Stimulated activated CD4-positive, alpha-beta T cell treated with anti-CD3 and anti-CD28 coated beads, TNF-alpha, amount 100 ng/mL, for 48 hours (primary cell): ENCODE measurements at regions not wholly inside any gene's neighbourhood (a gene's known extent, or its start where the extent isn't known, plus 50 kb on each side); places are given as distances from the start of the nearest gene placed in this dataset.

Experiments
- DNase-seq, 3 donors: peaks; one replicate each; pipeline ENCODE4 v3.0.0-alpha.2; 2020; ENCODE audit warnings: low read depth in 3 of 3

DNA sequence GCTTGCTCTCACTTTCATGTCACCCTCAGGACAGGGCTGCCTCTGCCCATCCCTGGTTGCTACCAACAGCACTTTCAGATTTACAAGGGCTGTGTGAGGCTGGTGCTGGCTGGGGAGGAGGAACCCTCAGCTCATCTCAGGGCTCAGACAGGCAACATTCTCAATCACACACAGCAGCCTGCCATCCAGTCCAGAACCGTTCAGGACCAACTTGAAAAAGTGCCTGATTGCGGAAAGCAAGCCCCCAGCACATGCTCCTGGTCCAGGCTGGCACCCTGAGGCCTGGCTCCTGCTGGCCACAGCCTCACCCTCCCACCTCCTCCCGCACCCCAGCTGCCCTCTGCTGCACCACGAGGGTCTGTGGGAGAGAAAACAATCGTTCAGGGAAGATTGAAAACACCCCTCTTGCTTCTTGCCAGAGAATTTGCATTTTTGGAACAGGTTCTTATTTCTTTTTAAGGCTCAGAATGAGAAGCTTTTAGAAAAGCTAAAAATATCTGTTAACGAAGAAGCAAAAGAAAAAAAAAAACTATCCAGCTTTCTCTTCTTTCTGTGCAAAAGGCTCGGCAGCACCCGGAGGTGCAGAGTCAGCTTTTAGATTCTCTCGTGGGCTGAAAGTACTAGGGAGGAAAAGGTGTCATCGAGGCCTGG is 403.8 kb upstream of the ID2 start:
- no peak for DNase-seq

DNA sequence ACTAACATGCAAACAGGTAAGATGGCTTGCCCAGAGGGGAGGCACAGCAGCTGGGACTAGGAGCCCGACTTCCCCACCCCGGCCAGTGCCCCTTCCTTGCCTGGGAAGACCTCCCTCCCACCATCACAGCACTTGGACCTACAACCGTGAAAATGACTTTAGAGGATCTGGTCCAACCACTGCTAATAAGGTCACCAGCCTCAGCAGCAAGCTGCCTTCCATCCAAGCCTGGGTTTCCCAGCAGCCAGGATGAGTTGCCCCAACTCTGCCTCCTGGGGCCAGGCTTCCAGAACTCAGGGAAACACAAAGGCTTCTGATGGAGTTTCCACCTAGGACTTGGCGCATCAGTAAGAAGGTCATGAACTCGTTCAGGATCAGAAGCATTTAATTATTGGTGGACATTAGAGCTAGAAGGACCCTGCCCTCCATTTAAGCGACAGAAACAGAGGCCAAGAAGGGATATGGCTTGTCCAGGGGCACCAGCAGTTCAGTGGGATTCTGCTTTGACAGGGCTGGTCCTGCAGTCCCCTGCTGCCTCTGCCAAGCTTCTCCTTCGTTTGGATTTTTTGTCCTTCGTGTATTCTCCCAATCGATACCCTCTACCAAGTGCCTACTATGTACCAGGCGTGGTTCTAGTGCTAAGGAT is 403.0 kb upstream of the ID2 start:
- no peak for DNase-seq

DNA sequence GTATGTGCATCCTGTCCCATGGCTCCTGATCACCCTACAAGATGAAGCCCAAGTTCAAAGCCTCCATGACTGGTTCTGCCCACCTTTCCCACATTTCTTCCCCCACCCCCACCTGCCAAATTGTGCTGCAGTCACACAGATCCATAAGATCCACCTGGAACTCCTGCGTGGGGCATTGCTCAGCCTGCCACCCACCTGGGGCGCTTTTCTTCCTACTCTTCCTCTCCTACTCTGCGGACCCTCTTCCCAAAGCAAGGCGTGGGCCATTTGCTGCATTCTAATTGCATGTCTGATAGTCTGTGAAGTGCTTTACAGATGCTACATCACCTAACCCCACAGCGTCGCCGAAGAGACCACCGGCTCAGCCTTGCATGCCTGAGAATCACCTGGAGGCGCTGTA is 402.4 kb upstream of the ID2 start:
- DNase-seq: no peak

DNA sequence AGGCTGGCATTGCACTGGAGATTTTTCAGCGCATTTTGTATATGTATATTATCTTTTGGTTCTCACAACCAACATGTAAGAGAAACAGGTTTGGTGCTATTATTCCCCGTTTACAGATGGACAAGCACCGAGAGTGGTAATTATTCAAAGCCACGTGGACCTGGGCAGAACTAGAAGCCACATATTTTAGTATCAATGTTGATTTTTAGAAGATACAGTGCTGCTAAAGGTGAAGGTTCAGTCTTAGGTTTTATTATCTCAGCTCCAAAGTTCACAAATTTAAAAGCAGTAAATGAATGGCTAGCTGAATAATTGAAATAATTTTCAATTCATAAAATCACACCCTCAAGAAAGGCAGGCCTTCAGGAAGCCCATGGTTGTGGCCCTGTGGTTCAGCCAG is 400.6 kb upstream of the ID2 start:
- DNase-seq: no peak

DNA sequence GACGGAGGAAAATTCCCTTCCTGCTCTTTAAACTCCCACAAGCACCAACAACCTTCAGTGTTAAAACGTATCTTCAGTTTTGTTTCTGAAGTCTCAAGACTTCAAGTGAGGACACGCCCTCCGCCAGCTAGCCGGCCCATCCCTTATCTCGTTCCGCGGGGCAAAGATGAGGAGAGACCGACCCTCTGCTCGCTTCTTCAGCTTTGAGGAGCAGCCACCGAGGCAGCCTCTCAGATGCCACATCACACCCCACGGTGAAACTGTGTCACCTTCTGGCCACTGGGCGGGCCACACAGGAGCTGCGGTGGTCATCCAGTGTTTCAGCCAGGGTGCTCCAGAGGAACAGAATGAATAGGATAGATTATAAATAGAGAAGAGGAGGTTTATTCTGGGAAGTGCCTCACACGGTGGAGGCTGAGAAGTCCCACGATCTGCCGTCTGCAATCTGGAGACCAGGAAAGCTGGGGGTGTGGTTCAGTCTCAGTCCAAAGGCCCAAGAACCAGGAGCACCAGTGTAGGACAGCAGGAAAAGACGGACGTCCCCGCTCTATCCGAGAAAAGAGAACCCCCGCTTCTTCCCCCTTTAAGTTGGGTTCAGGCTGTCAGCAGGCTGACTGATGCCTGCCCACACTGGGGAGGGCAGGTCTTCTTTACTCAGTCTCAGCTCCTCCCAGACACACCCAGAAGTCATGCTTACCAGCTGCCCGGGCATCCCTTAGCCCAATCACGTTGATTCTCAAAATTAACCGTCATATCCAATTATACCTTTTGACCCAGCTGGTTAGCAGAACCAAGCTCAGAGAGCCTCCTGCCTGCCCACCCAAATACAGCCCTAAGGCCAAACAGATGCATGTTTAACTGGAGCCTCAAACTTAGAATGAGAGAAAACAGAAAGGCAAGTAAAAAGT is 399.7 kb upstream of the ID2 start:
- DNase-seq: no peak

DNA sequence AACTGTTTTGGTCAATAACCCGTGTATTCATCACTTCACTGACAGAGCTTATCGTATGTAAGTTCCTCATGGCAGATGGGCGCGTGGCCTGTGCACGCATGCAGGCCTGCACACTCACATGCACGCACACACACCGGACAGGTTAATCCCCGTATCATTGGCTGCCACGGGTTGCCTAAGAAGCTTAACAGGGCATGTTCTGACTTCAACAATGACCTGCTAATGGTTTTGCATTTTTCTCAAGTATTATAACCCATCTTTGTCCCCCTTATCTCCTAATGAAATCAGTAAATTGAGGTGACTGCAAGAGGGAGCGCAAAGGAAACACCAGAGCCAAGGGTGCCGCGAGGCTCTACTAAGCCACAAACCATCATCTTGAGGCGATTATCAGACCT is 399.0 kb upstream of the ID2 start:
- DNase-seq: no peak

DNA sequence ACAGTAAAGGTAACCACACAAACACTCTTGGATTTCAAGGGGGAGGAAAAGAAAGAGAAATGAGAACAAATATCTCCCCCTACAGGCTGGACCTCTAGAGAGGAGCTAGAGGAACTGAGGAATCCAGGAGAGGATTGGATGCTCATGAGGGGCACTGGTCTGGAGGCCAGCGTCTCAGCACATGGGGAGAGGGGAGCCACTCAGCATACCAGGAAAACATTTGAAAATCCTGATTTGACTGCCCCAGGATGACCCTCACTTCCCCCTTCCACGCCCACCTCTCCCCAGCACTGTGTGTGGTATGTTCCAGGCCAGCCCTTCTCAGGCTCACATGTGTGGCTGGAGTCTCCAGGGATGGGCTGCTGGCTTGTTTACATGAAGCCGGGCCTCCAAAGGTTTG is 396.8 kb upstream of the ID2 start:
- no peak for DNase-seq

DNA sequence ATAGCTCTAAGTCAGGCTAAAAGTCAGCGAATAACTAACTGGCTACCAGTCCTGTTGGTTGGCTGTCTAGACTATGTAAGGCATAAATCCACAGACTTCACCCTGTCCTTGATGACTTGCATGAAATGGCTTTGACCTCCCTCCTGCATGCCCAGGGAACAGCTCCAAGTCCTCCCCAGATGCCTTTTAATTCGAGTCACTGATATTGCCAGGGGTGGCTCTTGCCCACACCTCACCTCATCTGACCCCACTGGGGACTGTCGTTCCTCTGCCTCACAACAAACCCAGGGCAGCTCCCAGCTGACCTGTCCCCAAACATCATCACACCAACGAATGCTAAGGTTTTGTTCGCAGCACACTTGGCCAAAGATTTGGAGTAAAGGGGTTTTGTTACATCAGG is 396.0 kb upstream of the ID2 start:
- no peak for DNase-seq

DNA sequence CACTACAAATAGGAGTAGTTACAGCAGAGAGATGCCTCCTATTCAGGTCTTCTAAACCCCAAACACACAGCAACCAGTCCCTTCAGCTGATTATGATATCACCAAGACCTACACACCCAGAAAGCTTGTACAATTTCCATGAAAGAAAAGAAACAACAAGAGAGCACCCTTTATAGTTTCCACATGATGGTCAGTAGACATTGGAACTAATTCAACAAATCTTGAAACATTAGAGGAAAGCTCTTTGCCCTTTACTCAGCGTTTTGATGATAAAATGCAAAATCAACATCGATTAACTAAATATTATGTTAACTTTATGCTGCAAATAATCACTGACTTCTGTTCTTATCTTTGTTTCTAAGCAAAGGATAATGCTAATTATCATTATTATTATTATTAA is 393.6 kb upstream of the ID2 start:
- DNase-seq: no peak

DNA sequence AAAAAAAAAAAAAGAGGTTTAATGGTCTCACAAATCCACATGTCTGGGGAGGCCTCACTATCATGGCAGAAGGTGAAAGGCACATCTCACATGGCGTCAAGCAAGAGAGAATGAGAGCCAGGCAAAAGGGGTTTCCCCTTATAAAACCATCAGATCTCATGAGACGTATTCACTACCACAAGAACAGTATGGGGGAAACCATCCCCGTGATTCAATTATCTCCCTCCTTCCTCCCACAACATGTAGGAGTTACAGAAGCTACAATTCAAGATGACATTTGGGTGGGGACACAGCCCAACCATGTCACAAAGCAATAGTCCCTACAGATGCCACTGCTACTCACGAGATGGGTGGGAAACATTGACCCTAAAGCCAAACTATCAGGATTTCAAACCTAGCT is 392.7 kb upstream of the ID2 start:
- DNase-seq: no peak

DNA sequence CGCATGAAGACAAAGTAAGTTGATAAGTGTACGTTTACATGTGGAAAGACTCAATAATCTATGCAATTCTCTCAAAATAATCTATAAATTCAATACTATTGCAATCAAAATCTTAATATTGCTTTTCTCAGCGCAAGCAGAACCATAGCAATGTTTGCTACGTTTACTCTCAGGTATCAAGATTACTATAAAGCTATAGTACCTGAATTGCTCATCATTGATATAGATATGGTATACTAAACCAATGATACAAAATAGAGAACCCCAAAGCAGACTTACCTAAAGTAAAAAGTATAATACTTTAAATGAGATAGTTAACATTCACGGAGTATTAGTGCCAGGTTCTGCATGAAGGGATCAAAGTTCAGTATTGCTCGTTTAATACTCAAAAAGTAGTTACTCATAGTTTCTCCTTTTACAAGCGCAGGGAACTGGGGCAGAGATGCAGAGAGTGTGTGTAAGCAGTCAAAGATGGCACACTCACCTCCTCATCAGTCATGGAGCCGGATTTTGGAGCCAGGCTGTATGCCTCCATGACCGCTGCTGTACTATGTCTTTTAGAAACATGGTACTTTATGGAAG is 391.0 kb upstream of the ID2 start:
- no peak for DNase-seq

DNA sequence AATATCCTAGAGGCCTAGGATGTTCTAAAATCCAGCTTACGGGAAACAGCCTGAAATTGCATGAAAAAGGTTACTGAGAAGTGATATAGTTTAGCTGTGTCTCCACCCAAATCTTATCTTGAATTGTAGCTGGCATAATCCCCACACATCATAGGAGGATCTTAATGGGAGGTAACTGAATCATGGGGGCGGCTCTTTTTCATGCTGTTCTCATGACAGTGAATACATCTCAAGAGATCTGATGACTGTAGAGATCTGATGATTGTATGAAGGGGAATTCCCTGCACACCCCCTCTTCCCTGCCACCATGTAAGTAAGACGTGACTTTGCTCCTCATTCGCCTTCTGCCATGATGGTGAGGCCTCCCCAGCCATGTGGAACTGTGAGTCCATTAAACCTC is 385.6 kb upstream of the ID2 start:
- DNase-seq: peak in 1 of 3 donors; percentile 28

DNA sequence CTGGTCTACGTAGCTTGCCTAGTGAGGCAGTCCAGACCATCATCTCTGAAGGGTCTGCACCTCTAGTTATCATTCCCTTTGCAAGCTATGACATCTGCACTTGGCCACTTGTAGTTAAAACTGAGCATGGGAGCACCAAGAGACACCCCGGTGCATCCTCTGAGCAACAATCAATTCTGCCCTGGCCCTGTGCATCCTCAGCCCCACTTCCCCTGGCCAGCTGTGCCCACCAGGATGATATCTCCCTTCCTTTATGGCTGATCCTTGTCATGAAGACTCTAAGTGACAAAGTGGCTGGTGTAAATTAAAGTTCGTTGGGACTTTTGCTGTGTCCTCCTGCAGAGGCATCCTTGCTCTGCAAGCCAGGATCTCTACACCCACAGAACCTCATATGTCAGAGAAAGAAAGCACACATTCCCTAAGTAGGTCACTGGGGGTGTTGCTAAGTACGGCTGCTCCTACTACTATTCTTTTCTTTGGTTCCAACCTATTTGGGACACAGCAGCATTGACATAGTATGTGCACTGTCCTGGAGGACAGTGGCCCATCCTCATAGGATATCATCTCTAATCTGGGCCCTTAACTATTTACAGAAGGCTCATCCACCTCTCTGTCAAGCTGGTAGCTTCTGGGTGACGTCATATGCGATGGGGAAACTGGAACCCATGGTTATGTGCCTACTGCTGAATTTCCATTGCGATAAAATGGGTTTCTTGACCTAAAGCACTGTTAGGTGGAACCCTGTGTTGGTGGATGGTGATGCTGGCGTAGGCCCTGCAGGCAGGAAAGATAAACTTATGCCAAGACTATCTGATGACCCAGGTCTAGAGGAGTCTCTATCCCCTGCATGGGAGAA is 384.3 kb upstream of the ID2 start:
- DNase-seq: no peak

DNA sequence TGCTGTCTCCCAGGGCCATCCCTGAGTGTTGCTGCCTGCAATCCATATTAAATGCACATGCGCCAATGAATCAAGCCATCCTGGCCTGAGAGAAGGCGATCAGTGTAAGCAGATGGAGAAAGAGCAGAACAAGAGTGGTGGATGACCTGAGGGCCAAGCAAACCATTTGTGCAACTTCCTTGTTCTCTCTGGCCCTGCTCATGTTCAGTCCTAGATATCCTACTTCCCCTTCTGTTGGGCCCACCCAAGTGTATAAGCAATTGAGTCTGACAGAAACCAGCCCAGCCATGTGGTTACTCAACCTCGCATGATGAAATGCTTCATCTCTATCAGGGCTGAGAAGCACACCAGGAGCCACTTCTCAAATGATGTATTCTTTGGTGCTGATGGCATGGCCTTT is 383.1 kb upstream of the ID2 start:
- no peak for DNase-seq

DNA sequence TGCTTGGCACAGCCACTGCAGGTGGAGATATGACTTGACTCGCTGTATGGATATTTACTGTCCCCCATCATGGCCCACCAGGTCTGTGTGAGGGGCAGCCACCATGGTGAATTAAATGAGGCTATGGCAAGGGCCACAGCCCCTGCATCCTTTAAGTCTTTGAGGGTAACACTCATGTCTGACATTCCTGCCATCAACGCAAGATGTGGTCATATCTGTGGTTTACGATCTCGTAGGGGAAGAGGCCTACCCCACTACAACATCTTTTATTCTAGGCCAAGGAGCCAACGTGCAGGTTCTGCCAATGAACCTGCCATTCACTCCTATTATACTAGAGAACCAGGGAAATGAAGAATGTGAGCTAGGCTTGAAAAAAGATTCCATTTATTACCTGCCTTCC is 381.6 kb upstream of the ID2 start:
- no peak for DNase-seq

DNA sequence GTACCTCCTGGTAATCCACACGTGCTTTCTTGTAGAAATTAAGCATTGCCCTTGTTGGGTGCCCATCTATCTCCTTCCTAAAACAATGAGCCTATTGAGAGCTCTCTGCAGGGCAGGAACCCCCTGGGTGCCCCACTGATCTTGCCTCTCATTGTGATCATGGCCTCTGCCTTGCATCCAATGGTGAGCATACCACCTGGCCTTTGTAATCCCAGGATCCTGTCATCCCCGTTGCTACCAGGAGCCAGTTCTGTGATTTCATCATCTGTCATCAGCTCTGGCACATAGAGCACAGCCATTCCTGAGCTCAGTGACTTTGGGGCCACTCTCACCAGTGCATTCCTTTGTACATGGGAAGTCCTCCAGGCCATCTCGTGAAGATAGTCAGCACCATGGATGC is 381.0 kb upstream of the ID2 start:
- no peak for DNase-seq

DNA sequence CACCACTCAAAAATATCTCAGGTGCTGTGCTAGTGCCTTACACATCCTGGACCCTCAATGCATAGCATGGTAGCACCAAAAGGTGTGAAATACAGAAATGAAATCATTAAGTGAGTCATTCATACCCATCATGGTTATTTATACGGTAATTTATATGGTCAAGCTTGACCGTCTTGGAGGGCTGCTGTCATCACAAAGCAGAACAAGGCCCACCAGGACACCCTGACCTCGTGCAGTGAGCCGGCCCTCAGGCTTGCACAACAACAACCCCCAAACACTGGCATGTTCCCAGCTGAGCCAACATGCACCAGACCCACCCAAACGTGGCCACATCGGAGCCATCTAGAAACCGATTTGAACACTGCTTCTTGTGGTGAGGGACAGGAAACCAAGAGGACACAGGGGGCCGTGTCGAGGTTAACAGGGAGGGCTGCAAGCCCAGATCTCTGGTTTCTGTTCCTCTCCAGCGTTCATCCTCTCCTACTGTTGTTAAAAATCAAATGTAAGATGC is 378.5 kb upstream of the ID2 start:
- DNase-seq: peak in 2 of 3 donors; percentile 36 to 57

DNA sequence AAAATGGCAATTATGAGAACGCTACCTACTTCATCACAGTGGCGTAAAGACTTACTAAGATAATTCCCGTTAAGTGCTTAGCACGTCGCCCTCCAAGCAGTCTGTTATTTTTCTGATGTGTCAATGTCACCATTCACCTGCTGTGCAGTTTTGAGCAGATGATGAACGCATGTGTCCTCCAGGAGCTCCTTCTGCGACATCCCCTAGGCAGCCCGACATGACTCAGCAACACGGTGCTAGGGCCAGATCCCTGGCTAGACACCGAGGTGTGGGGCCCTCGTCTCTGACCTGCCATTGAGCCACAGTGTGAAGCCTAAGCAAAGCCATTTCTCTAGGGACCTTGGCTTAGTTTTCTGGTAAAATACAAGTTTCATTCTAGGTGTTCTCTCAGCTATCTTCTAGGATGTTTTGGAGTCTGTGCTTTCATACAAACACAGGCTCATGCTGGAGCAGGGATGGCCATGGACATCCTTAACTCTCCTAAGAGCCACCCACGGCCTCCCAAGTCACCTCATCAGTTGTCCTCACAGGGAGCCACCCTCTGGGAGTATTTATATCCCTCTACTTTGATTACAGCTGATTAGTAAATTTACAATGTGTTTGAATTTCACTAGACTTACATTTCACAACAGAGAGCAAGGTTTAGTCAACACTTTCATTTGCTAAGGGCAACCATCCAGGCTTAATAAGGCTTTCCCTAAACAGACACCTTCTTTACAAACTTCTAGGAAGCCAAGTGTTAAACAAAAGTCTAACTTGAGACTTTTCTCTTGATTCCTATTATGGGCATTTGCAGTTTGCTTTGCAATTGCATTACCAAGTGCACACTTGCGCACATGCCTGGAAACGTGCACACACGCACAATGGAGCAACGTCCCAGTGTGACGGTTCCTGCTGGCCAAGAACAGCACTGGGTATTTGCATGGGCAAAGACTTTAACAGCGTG is 376.8 kb upstream of the ID2 start:
- DNase-seq: no peak

DNA sequence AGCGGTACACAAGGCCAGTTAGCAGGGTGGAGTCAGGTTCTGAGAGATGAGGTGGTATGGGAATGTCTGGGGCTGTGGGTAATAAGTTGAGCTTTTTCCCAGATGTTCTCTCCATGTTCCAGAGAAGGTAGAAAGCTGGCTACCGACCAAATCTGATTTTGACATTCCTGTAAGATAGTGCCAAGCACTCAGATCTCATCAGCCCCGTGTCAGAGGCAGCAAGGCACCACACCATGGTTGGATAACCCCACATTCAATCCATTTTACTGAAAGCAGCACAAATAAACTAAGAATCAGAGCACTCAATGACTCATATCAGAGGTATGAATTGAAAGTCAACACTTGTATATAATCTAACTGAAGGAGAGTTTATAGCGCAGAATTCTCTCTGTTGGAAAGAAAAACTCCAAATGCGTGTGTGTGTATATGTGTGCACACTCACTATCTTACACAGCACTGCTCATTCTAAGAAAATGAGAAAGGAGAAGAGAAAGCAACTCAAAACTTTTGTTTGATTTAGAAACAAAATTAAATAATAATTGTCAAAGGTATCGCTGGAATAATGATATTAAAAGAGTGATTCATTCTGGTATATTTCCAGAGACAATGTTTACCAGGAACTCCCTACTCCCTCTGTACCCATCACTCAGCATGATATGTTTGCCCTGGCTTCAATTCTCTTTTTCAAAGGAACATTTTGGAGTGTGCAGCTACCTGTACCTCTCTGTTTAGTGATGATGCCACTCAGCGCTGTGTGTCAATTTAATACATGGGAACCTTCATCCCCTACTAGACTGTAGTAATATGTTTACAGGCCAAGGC is 375.1 kb upstream of the ID2 start:
- DNase-seq: no peak
